Adrenal gland (tissue), 5 donors: ENCODE measurements at regions not wholly inside any gene's neighbourhood (a gene's known extent, or its start where the extent isn't known, plus 50 kb on each side); places are given as distances from the start of the nearest gene placed in this dataset.
"Not testable (repeated sequence)": the region's sequence is repeated elsewhere in the genome, so short reads cannot be mapped to it uniquely, and the experiment has no call there.

Experiments
- POLR2A ChIP-seq, 2 donors: fragments of 450-650 bp; IDR thresholded peaks; one replicate each; pipeline ENCODE4 v1.6.1; 2017; ENCODE audit warnings: antibody characterized with exemption in 2 of 2, mild to moderate bottlenecking in 2 of 2, moderate library complexity in 1 of 2
- TF ChIP-seq, protein P1 (sequence below), 6 experiments: fragments of 450-650 bp in 4 of 6; fragments of 200-600 bp in 2 of 6; sonication (generic) in 1 of 6; IDR thresholded peaks; 1 replicate in 5 of 6; 2 replicates in 1 of 6; pipeline versions ENCODE4 v1.5.1 to v1.8.0; 2016 to 2021; ENCODE audit warnings: antibody characterized with exemption in 6 of 6, mild to moderate bottlenecking in 2 of 6, moderate library complexity in 1 of 6
- donor health status: DM: no; HTN: no; CAD: no.

DNA sequence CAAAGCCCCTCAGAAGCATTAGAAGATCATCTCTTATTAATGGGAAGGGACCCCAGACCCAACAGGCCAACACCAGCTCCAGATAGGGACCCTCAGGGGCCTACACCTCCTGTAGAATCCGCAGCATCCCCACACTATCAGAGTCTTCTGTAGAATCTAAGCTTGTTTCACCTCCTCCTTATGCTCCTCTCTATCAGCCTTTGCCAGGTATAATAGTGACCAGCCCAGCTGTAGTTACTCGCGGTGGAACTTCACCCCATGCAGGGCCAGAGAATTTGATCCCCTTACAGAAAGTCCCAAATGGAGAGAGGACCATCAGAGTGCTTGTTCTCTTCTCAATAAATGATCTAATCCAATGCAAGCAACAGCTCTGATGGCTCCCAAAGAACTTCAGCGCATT is 4146.5 kb upstream of the TPTE start:
- TF ChIP-seq, protein P1, sequence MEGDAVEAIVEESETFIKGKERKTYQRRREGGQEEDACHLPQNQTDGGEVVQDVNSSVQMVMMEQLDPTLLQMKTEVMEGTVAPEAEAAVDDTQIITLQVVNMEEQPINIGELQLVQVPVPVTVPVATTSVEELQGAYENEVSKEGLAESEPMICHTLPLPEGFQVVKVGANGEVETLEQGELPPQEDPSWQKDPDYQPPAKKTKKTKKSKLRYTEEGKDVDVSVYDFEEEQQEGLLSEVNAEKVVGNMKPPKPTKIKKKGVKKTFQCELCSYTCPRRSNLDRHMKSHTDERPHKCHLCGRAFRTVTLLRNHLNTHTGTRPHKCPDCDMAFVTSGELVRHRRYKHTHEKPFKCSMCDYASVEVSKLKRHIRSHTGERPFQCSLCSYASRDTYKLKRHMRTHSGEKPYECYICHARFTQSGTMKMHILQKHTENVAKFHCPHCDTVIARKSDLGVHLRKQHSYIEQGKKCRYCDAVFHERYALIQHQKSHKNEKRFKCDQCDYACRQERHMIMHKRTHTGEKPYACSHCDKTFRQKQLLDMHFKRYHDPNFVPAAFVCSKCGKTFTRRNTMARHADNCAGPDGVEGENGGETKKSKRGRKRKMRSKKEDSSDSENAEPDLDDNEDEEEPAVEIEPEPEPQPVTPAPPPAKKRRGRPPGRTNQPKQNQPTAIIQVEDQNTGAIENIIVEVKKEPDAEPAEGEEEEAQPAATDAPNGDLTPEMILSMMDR (IDR thresholded peaks at IDR 0.05) = not testable (repeated sequence)
- not testable (repeated sequence) for TF ChIP-seq POLR2A (IDR thresholded peaks at IDR 0.05)
